Right lung (tissue), 2 donors: ENCODE measurements at regions not wholly inside any gene's neighbourhood (a gene's known extent, or its start where the extent isn't known, plus 50 kb on each side); places are given as distances from the start of the nearest gene placed in this dataset.

Experiments used
- DNase-seq, 2 donors: peaks; one replicate each; pipeline ENCODE4 v3.0.0-alpha.2; 2013

DNA sequence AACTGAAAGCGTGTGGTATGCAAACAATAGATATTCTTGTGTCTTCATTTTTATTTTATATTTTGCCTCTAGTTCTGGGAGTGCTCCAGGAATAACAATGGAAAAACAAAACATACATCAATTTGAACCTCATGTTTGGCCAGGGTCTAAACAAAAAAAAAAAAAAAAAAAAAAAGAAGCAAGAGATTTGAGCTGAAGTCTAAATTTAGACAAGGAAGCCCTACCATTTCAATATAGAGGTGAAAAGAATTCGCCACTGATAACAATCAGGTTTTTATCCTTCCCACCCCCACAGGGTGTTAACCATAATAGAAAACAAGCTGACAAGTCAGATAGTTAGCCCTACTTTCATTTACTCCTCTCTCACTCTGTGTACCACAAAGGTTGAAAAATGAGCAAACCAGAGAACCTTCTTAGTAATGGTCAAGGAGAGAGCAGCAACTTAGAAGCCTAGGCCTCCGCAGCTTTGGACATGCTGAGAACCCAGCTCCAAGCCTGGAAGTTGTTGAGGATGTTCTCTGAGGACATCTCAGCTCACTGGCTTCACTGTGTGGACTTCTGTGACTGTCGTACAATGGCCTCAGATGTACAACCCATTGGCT is 118.2 kb upstream of the HMHB1 start:
- DNase-seq = no peak

DNA sequence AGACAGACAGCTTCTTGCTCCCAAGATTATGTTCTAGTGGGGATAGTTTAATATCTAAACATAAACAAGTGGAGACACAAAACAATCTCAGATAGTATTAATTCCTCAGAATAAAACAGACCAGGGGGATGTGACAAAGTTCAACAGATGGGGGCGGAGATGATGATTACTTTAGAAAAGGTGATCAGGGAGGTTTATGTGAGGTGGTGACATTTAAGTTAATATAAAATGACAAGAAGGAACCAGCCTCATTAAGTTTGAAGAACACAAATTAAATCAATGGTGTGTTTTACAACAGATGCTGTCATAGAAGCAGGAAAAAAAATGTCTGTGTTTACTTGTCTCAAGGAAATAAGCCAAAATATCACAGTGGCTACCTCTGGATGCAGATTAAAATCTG is 119.6 kb upstream of the HMHB1 start:
- DNase-seq = no peak

- peak; percentile 56 to 58 for DNase-seq
Observed at GRCh38 chr5:143691945-143692290, 120.0 kb upstream of the HMHB1 start.

GRCh38 chr5:143691287-143691944 is 120.5 kb upstream of the HMHB1 start:
- DNase-seq = no peak

- no peak for DNase-seq
Observed at GRCh38 chr5:143687604-143688003, 124.4 kb upstream of the HMHB1 start.

DNA sequence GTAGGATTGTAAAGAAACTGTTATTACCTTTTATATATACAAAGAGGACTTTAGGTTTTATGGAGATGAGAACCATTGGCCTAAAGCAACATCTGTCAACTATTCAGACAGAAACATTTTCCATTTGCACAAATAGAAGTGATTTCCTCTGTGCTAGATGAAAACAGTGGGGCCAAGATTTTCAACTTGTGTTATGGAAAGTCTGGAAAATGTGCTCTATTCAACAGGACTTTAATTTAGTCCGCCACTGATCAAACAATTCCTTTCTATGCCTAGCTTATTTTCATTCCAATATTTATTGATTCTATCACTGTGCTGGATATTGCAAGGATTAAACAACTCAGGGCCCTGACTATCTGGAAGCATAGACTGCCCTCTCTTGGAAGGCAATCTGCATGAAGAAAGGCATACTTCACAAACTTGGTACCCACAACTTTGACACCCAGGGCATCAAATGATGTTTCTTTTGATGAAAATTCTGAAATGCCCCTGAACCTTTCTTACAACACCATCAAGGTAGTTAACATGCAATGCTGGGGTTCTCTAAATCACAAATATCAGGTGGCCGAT is 126.6 kb upstream of the HMHB1 start:
- DNase-seq = no peak

DNA sequence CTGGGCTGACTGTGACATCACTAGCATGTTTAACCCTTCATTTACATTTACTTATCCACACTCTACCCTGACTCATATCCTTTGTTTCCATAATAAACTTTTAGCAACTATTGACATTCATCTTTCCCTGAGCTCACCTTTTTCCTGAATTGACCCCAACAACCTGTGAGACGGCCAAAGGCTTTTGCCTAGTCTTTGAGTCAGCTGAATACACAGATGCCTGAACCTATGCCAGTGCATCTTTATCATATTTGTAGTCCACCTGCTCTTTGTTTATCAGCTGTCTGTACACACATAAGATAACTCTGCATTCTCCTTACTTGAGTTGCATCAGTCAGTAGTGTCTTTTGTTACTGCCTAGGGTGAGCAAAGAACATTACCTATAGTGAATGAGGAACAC is 128.5 kb upstream of the HMHB1 start:
- DNase-seq = no peak

DNA sequence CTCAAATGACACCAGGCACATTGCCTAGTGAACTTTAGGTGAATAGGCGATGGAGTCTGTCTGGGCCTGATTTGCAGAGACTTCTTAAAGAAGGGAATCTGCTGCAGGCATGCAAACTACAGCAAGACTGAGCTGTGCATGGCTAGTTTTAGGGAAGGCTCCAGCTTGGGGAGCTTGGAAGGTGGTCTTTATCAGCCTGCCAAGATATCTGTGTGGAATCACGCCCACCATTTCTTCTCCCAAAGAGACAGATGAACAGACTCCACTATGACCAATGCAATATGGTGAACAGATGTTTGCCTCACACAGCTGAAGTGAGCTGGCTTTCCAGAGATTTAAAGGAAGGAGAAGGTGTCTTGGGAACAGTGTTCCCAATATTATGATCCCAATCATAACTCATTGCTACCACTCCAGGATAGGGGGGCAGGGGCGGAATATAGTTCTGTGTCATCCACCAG is 129.0 kb upstream of the HMHB1 start:
- DNase-seq = peak; percentile 48 to 49

- DNase-seq = peak; percentile 68 to 72
Observed at GRCh38 chr5:143682246-143682905, 129.6 kb upstream of the HMHB1 start.

GRCh38 chr5:143680672-143681259 is 131.2 kb upstream of the HMHB1 start:
- DNase-seq = no peak

DNA sequence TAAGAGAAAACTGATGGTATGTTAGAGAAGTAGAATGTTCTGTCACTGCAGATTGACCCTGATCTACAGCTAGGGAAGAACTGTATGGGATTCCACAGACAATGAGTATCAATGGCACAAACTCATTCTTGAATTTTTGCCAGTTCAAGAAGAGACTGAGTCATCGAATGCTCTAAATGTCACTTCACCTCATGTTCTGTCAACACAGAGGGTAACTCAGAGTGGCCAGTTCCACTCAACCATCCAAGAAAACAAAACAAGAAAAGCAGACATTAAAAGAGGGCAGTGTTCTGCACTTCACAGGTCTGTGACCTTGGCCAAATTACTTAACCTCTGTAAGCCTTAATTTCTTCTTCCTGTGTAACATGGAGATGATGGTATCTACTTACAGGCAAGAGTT is 132.2 kb upstream of the HMHB1 start:
- no peak for DNase-seq

GRCh38 chr5:143678148-143678905 is 133.6 kb upstream of the HMHB1 start:
- DNase-seq = no peak

- no peak for DNase-seq
Observed at GRCh38 chr5:143677403-143677802, 134.6 kb upstream of the HMHB1 start.

DNA sequence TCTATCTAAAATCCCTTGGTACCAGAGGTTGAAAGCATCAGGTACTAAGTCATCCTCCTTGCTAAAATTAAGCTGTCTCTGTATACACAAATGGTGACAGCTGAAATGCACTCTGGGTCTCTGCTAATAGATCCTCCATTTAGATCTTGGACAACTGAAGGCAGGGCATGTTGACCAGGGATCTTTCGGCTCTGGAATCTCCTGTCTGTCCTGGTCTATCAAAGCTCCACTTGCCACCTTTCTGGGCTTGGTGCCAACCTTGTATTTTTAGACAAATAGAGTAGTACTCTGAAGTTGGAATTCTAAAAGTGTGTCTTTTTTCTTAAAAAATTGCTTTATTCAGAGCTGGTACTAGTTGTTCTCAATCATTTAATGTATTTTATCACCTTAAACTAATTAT is 135.2 kb upstream of the HMHB1 start:
- DNase-seq = no peak

DNA sequence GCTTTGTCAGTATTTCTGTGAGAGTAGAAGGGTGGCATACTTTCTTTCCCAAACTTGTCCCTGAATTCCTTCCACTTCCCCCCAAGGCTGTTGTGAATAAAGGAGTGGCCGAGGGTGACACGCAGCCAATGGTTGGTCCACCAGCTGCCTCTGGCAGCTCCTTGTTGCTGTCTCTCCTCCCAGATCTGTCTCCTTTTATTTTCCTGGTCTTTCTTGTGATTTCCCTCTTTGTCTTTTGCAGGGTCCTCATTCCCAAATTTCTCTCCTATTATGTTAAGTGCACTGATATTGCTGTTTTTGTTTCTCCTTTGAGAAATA is 137.5 kb upstream of the HMHB1 start:
- DNase-seq = no peak

DNA sequence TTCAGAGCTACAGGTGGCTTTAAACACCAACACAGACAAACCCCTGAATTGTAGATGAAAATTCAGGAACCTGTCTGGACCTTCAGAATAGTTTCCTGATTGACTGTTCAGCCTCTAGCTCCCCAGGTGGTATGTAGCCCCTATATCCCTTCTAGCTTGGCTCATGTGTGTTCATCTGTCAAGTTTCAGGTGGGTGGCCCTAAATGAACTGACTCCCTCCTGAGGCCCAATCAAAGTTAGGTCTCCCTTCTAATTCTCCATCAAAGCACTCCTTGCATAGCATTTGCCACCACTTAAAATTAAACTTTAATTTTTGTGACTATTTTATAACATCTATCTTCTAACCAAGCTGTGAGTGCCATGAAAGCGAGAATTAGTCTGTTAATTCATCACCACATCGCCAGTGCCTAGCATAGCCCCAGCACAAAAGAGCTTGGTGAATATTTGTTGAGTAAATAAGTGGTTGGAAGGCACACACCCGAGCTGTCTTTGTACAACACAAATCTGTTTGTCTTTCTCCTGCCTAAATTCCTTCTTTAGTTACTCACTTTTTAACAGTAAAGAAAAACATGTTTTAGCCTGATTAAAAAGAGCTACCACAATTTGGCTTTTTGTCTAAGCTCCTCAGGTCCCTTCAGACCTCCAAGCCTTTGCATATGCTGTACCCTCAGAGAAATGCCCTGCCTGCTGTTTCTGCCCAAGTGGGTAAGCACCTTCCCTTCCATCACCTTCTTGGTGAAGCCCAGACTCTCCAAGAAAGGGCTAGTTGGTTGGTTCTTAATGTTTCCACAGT is 138.1 kb upstream of the HMHB1 start:
- no peak for DNase-seq

DNA sequence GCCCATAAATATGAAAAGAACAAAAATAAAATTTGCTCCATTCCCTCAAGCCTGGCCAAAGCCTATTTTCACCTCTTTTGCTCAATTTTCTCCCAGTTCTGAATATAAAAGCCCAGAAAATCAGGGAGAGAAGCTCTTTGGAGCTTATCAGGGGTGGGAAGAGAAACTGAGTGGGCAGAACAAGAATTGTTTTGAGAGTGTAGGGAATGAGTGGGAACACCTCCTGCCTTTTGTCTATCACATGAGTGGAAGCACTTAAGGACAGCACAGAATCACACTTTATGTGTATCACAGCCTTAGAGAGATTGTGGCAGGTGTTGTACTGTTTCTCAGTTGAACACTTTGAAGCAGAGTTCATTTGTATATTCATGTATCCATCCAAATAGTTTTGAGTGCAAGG is 139.2 kb upstream of the HMHB1 start:
- no peak for DNase-seq

- no peak for DNase-seq
Observed at GRCh38 chr5:143671674-143672569, 140.0 kb upstream of the HMHB1 start.

DNA sequence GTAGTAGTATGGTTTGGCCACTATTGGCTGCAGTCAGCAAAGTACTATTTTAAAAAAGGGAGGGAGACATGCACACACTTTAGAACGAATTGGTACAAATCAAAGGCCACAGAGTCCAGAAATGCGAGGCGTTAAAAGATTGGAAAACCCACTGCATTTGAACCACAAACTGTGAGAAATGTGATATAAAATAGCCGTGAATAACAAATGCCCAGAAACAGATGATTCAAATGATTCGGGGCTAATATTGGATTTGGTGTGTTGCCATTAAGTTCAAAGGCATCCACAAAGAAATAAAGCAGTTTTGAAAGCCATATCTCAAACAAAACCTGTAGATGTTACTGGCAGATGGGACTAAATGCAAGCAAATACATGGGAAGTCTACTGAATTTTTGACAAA is 140.9 kb upstream of the HMHB1 start:
- no peak for DNase-seq

- no peak for DNase-seq
Observed at GRCh38 chr5:143665866-143666265, 146.1 kb upstream of the HMHB1 start.
